Sciatic nerve (tissue), 2 donors: ENCODE measurements at regions not wholly inside any gene's neighbourhood (a gene's known extent, or its start where the extent isn't known, plus 50 kb on each side); places are given as distances from the start of the nearest gene placed in this dataset.
A peak's percentile ranks its signal among the peaks of the same experiment; 100 is the strongest.

ENCODE experiments used
- ATAC-seq: fragments of 200-7000 bp; cut with Tn5 transposase; one replicate; pipeline ENCODE4 v1.9.1; 2020; ENCODE audit warnings: mild to moderate bottlenecking, moderate library complexity
- DNase-seq: peaks from one replicate; pipeline ENCODE4 v3.0.0-alpha.2; 2020; ENCODE audit warnings: low spot score
- intact Hi-C: fragments of 100-400 bp; cut with DNase I; formaldehyde crosslinking; loops from one replicate; pipeline ENCODE4 v1.14.2; 2022
- donor health status: DM: no; HTN: no; CAD: no.
- donor health status: DM: no; HTN: no; CAD: no.

- ATAC-seq (no peak), DNase-seq (peak; percentile 58)
- intact Hi-C loops: no loop called here
These were observed 208.7 kb upstream of the IER5L start for GRCh38 chr9:129386812-129387177.

DNA sequence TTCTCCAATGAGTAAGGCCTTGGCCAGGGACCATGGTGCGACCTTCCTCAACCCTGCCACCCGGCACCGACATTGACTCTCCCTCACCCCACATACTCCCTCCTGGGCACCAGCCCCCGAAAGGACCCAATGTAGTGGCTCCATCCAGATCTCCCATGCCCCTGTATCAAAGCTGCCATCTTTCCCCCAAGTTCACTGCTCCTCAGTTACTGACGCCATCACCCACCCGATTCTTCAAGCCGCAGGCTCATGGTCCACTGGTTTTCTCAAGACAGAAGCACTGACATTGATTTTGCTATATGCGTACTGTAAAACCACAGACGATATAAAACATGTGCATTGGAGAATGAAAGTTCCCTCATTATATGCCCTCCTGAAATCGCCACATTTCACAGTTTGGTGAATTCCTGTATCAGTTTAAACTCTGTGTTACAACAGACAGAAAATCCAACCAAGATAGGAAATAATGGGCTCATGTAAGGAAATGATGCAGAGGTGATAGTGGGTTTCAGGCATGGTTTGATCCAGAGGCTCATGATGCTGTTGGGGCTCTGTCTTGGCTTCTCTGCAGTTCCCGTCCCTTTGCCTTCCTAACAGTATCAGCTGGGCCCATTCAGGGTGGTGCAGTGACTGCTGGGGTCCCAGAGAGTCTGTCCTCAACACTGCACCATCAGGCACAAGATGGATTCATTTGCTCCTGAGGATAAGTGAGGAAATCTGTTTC is 207.3 kb upstream of the IER5L start:
- intact Hi-C loops: no loop called here

DNA sequence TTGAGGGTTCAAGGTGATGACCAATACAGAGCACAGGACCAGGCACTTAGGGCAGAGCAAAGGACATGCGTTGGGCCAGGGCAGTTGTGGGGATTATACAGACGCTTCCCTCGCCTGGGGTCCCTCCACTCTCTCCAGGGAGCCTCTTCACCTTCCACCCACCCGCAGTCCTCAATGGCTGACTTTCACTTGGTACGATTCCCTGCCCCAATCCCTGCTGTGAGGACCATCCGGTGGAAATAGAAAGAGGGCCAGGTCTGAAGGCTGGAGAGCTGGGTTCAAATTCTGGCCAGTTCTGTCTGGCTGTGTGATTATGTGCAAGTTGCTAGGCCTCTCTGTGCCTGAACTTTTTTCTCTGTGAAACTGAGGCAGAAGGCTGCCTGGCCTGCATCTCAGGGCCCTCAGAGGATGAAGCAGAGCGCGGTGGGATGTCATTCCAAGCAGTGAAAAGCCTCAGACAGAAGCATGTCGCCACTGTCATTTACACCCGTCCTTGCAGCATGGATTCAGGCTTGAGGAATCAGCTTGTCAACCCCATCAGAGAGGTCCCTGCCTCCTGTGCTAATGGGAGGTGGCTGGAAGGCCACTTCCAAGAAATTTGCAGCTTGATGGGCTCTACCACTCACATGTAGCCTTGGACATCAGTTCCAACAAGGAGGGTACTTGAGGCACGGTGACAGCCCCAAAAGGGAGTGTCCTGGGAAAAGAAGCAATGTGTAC is 206.6 kb upstream of the IER5L start:
- intact Hi-C loops: no loop called here
- ATAC-seq (no peak), DNase-seq (peak; percentile 54)

More for the DNA sequence above, 207.3 kb upstream of the IER5L start:
- DNase-seq (peak; percentile 57), ATAC-seq (no peak)

DNA sequence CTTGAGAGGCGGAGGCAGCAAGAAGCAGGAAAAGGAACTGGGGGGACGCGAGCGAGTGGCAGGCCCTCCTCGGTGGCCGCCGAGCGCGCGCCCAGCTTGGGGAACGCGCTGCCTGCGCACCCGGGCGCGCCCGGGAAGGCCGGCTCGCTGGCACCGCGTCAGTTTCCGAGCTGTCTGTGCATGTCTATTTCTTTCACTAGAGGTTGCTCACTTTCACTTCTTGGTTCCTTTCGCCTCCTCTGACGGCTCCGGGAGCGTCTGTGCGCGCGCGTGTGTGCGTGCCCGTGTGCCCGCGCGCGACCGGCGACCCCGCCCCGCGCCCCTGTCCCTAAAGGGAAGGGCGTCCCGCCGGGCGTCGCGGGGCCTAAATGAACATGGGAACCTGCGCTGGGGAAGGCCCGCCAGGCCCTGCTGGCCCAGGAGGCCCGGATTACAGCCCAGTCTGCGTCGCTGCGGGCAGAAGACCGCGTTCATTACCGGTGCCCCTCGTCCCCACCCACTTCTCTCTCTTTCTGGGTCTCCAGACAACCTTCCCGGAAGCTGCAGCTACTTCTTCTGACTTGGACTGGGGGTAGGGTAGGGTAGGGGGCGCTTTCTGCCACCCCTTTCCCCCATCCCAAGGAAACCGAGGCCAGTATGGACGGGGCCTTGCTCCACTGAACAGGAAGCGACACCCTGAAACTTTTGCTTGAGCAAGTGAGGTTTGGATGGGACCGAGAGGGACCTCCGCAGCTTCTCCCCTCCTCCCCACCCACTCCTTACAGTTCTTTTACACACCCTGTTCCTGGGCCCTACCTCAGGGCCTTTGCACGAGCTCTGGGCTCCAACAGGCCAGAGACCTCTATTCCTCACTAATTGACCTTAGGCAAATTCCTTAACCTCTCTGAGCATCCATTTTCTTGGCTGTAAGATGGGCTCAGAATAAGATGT is 205.8 kb upstream of the IER5L start:
- ATAC-seq (peak; percentile 86), DNase-seq (peak; percentile 91)
- intact Hi-C loops: no loop called here

DNA sequence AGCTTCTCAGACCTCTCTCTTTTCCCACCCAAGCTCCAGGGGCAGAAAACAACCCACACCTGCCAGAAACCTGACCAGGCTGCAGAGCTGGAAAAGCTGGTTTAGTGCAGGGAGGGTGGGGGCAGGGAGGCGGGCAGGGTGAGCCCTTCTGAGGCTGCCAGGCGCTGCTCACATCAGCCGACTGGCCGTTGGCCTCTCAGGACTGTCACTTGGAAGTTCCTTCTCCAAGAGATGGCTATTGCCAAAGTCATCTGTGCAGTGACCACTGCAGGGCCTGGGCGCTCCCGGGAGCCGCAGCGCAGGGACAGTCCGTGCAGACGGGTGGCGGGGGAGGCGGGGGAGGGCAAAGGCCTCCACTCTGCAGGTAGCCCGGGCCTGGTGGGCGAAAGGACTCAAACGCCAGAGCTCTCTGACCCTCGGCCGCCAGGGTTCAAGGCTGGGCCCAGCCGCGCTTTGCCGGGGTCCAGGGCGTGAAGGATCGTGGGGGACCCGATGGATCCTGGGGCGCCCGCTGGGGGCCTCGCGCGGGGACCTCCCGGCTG is 205.0 kb upstream of the IER5L start:
- ATAC-seq (peak; percentile 57), DNase-seq (peak; percentile 64)
- intact Hi-C loops: no loop called here

- intact Hi-C loops: no loop called here
These were observed 204.4 kb upstream of the IER5L start for GRCh38 chr9:129382281-129383018.

DNA sequence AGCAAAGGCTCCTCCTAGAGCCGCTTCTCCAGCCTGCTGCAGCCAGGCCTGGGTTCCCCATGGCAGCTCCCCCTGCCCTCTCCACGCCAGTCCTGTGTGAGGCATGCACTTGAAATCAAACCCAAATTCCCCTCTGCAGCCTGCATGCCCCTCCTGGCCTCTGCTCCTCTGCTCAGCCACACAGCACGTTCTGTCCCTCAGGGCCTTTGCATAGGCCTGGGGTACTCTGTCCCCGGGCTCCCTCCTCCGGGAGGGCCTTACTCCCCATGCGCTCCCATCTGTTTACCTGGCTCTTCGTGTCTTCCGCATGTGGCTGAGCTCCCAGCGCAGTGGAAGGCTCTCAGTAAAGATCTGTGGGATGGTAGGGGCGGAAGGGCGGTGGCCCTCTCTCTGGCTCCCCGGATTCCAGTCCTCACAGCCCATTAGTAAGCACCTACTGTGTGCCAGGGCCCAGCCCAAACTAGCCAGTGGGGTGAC is 203.5 kb upstream of the IER5L start:
- ATAC-seq (no peak), DNase-seq (no peak)
- intact Hi-C loops: no loop called here

More at GRCh38 chr9:129382281-129383018, 204.4 kb upstream of the IER5L start:
- DNase-seq: no peak
- peak; percentile 7 for ATAC-seq

- ATAC-seq (no peak), DNase-seq (no peak)
- intact Hi-C loops: no loop called here
These were observed 202.9 kb upstream of the IER5L start for GRCh38 chr9:129380961-129381401.

DNA sequence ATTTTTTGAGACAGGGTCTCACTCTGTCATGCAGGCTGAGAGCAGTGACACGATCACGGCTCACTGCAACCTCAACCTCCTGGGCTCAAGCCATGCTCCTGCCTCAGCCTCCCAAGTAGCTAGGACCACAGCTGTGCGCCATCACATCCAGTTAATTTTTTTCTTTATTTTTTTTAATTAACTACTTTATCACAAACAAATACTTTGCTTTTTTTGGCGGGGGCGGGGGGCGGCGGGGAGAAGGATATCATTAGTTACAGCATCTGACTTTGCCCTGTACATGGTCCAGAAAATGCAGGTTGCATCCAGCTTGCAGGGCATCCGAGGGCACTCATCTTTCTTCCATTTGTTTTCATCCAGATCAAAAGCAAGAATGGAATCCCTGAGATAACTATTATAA is 201.8 kb upstream of the IER5L start:
- DNase-seq: no peak
- ATAC-seq: no peak
- intact Hi-C loops: no loop called here

- ATAC-seq (no peak), DNase-seq (no peak)
- intact Hi-C loops: no loop called here
These were observed 201.2 kb upstream of the IER5L start for GRCh38 chr9:129379181-129379836.

DNA sequence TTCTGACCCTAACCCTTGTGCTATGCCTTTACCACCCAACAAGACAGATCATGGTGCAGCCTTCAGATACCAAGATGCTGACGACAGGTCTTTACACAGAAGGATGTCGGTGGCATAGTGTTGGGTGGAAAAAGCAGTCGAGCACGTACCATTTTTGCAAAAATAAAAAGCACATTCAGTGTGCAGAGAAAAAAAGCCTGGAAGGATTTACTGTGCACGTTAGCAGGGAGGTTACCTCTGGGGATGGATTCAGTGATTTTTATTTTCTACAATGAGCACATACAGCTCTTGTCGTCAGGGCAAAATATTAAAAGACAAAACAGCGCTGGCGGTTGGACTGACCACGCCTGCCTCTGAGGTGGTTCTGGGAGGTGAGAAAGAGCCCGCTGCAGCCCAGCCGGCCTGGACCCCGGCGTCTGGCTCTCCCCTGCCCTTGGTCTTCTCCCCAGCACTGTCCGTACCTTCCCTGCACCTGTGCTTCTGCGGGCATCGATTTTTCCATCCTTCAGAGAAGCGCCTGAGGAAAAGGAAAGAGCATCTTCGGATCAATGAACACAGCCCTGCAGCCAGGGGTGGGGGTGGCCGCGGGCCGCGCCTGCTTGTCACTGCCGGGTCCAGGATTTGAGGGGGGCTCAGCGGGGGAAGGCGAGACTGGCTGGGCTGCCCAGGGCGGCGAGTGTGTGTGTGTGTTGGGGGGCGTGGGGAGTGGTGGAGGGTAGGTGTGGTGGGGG is 200.0 kb upstream of the IER5L start:
- intact Hi-C loops: no loop called here
- ATAC-seq: no peak
- no peak for DNase-seq

DNA sequence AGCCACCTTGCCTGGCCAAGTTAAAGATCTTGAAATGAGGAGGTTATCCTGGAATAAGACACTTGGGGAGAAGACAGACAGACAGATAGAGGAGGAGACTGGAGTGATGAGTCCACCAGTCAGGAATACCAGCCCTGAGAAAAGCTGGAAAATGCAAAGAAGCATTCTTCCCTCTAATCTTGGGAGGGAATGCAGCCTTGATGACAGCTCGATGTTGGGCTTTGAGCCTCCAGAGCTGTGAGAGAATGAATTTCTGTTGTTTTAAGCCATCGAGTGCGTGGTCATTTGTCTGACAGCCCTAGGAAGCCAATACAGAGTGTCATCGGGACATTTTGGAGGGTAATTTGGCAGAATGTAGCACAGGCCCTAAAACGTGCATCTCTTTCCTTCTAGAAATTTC is 199.1 kb upstream of the IER5L start:
- intact Hi-C loops: no loop called here
- DNase-seq (no peak), ATAC-seq (no peak)

- intact Hi-C loops: no loop called here
- DNase-seq: no peak
- ATAC-seq: no peak
These were observed 197.8 kb upstream of the IER5L start for GRCh38 chr9:129375845-129376244.

DNA sequence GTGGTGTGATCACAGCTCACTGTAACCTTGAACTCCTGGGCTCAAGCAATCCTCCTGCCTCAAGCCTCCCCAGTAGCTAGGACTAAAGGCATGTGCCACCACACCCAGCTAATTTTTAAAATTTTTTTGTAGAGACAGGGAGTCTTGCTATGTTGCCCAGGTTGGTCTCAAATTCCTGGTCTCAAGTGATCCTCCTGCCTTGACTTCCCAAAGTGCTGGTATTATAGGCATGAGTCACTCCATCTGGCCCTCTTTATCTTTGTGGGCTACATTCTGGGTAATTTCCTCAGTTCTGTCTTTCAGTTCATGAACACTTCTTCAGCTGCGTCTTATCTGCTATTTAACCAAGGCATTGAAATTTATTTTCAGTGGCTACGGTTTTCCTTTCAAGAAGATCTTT is 196.6 kb upstream of the IER5L start:
- DNase-seq (no peak), ATAC-seq (no peak)
- intact Hi-C loops: no loop called here

- ATAC-seq: no peak
- DNase-seq: no peak
- intact Hi-C loops: no loop called here
These were observed 196.2 kb upstream of the IER5L start for GRCh38 chr9:129374231-129374630.

DNA sequence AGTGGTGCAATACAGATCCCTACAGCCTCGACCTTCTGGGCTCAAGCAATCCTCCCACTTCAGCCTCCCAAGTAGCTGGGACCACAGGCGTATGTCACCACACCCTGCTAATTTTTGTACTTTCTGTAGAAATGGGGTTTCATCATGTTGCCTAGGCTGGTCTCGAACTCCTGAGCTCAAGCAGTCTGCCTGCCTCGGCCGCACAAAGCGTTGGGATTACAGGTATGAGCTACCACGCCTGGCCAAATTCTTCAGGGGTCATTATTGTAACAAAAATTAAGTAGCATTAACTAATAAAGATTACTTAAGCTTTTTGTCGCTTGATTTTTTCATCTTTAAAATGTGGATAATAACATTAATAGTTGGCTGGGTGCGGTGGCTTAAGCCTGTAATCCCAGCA is 195.3 kb upstream of the IER5L start:
- no peak for DNase-seq
- ATAC-seq: no peak
- intact Hi-C loops: no loop called here

DNA sequence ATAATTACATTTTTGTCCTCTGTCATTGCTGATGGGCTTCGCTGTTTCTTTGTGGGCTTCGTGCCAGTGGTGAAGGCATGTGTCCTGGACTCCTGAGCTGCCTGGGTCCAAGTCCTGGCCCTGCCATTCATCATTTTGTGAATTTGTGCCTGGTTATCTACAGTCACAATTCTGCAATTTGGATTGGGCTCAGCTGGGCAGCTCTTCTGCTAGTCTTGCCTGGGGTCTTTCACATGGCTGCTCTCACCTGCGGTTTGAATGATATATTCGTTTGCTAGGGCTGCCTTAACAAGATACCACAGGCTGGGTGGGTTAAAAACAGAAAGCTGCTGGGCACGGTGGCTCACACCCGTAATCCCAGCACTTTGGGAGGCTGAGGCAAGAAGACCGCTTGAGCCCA is 192.7 kb upstream of the IER5L start:
- ATAC-seq (no peak), DNase-seq (no peak)
- intact Hi-C loops: no loop called here
